GM23248 (cell line): ENCODE measurements at regions not wholly inside any gene's neighbourhood (a gene's known extent, or its start where the extent isn't known, plus 50 kb on each side); places are given as distances from the start of the nearest gene placed in this dataset.
"Not testable (repeated sequence)": the region's sequence is repeated elsewhere in the genome, so short reads cannot be mapped to it uniquely, and the experiment has no call there.

Experiments
- DNase-seq: peaks from one replicate; pipeline ENCODE4 v3.0.0-alpha.2; 2015
- H2AFZ ChIP-seq: fragments of 200-600 bp; sonication (generic); 2 replicates; pipeline ENCODE4 v1.6.1; 2016; ENCODE audit warnings: antibody characterized with exemption
- H3F3A ChIP-seq: fragments of 200-600 bp; sonication (generic); 2 replicates; pipeline ENCODE4 v1.6.1; 2016; ENCODE audit warnings: mild to moderate bottlenecking, antibody characterized with exemption, mixed run types; ENCODE audit not compliant: insufficient read depth
- H3K27ac ChIP-seq: fragments of 200-600 bp; sonication (generic); 2 replicates; pipeline ENCODE4 v1.5.1; 2016; ENCODE audit warnings: mild to moderate bottlenecking
- H3K27me3 ChIP-seq: fragments of 200-600 bp; sonication (generic); replicated peaks from 2 replicates; pipeline ENCODE4 v1.6.1; 2016; ENCODE audit warnings: mild to moderate bottlenecking; ENCODE audit not compliant: insufficient read depth
- H3K36me3 ChIP-seq: fragments of 200-600 bp; sonication (generic); 2 replicates; pipeline ENCODE4 v1.6.1; 2016; ENCODE audit warnings: low read depth, mild to moderate bottlenecking
- H3K4me1 ChIP-seq: fragments of 200-600 bp; sonication (generic); 2 replicates; pipeline ENCODE4 v1.6.1; 2016; ENCODE audit warnings: mild to moderate bottlenecking; ENCODE audit not compliant: insufficient read depth
- H3K4me2 ChIP-seq: fragments of 200-600 bp; sonication (generic); one replicate; pipeline ENCODE4 v1.6.1; 2016; ENCODE audit warnings: mild to moderate bottlenecking; ENCODE audit not compliant: unreplicated experiment
- H3K4me3 ChIP-seq: fragments of 200-600 bp; sonication (generic); 2 replicates; pipeline ENCODE4 v1.5.1; 2016; ENCODE audit warnings: mild to moderate bottlenecking
- H3K79me2 ChIP-seq: fragments of 200-600 bp; sonication (generic); 2 replicates; pipeline ENCODE4 v1.6.1; 2016; ENCODE audit warnings: mild to moderate bottlenecking; ENCODE audit not compliant: insufficient read depth
- H3K9ac ChIP-seq: fragments of 200-600 bp; sonication (generic); 2 replicates; pipeline ENCODE4 v1.6.1; 2016; ENCODE audit warnings: mild to moderate bottlenecking
- H3K9me2 ChIP-seq: fragments of 200-600 bp; sonication (generic); 2 replicates; pipeline ENCODE4 v1.6.1; 2016; ENCODE audit warnings: mixed run types, mild to moderate bottlenecking, moderate library complexity; ENCODE audit not compliant: insufficient read depth
- H3K9me3 ChIP-seq: fragments of 200-600 bp; sonication (generic); one replicate; pipeline ENCODE4 v1.6.1; 2017; ENCODE audit warnings: low read depth
- H4K20me1 ChIP-seq: fragments of 200-600 bp; sonication (generic); 2 replicates; pipeline ENCODE4 v1.6.0; 2016; ENCODE audit not compliant: insufficient read depth
- EZH2 ChIP-seq: fragments of 200-600 bp; sonication (generic); IDR thresholded peaks from 2 replicates; pipeline ENCODE4 v1.6.1; 2018; ENCODE audit warnings: antibody characterized with exemption, mild to moderate bottlenecking; ENCODE audit not compliant: insufficient read depth, poor library complexity, severe bottlenecking
- EZH2phosphoT487 ChIP-seq: fragments of 200-600 bp; sonication (generic); IDR thresholded peaks from 2 replicates; pipeline ENCODE4 v1.6.1; 2018; ENCODE audit warnings: antibody characterized with exemption, moderate library complexity, mild to moderate bottlenecking, low read depth; ENCODE audit not compliant: insufficient read depth
- WGBS, 2 experiments: methylation state at CpG; one replicate each; pipeline ENCODE4 v1.1.6; 2015 to 2017; ENCODE audit warnings: low lambda C conversion rate in 2 of 2, low coverage in 1 of 2; ENCODE audit errors: missing lambda C conversion rate in 2 of 2; 5-methylcytosine and 5-hydroxymethylcytosine counted together
- in situ Hi-C: fragments of 300-500 bp; cut with MboI; formaldehyde crosslinking; loops from 2 replicates; pipeline ENCODE4 v1.15.0; 2020

DNA sequence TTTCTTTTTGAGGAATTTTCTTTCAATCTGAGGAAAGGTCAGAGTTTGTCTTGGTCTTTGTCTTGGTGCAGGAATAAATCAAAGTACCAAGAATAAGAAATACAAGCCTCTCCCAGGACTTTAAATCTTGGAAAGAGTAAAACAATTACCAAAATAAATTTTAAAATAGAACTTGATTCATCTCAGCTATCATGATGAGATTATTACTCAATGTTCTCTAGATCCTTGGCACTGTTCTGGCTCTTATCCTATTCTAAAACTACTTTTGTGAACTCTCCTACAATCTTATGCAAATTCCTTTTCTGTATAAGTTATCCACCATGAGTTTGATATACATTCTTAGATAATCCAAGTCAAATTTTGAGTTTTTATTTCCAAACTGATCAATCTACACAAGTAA lies 464.3 kb downstream of the PPARGC1A start:
- H3K9me3 ChIP-seq: no peaks in the 10 kb centered on the region
- no peaks in the 10 kb centered on the region for H3K9me2 ChIP-seq
- no peak overlapping the region for H3K4me2 ChIP-seq
- H3F3A ChIP-seq: no peaks in the 10 kb centered on the region
- in situ Hi-C loops: no loop called here
- H3K4me1 ChIP-seq: no peaks in the 10 kb centered on the region
- H3K27ac ChIP-seq: no peak overlapping the region
- DNase-seq: no peak
- H3K36me3 ChIP-seq: no peaks in the 10 kb centered on the region
- TF ChIP-seq EZH2: no peak
- H3K4me3 ChIP-seq: no peak overlapping the region
- H3K27me3 ChIP-seq: no peaks in the 10 kb centered on the region
- no peak overlapping the region for H3K9ac ChIP-seq
- no peaks in the 10 kb centered on the region for H3K79me2 ChIP-seq
- H4K20me1 ChIP-seq: no peaks in the 10 kb centered on the region
- H2AFZ ChIP-seq: no peak overlapping the region

DNA sequence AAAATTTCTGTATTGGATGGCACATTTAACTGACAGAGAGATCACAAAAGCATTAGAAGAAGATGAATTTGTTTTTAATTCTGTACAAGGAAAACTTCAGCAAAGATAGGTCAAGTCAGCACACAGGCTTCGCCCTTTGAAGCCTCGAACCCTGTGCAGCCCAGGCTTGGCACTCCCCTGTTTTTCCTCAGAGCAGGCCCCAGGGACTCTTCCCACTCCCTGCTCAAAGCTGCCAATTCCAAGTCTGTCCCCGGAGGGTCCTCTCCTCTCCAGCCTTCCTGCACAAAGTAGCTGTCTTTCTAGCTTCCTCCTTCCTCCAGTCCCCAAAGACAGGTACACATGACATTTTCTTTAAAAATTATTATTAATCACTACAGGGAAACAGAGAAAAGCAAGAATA lies 466.3 kb downstream of the PPARGC1A start:
- Histone ChIP-seq H2AFZ (no peak overlapping the region), H3K27ac (no peak overlapping the region), H3K27me3 (no peaks in the 10 kb centered on the region), H4K20me1 (no peaks in the 10 kb centered on the region), H3K4me2 (no peak overlapping the region), H3K36me3 (no peaks in the 10 kb centered on the region), H3K79me2 (no peaks in the 10 kb centered on the region), H3K9ac (no peak overlapping the region), H3K9me2 (no peaks in the 10 kb centered on the region), H3K9me3 (no peaks in the 10 kb centered on the region), H3F3A (no peaks in the 10 kb centered on the region), H3K4me3 (no peak overlapping the region), H3K4me1 (no peaks in the 10 kb centered on the region)
- 11 to 21% methylated on average over 3 of the region's 3 CpGs for WGBS, 2 experiments
- TF ChIP-seq EZH2phosphoT487 (no peak), EZH2 (no peak)
- in situ Hi-C loops: no loop called here
- no peak for DNase-seq

DNA sequence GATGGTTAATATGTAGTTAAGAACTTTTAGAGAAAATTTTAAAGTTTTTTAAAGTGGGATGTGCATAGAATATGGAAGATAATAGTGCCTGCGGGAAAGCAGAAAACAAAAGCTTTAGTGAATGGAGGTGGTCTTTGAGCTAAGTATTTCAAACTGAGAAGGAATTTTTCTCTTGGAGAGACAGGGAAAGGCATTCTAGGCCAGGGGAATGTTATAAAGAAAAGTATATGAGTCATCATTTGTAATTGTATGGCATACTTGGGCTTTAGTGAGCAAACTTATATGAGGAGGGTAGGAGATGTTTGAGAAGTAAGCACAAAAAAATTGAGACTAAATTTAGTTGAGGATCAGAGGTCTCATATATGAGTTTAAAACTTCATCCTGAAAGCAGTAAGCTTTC lies 467.0 kb downstream of the PPARGC1A start:
- no peak overlapping the region for H3K27ac ChIP-seq
- H3F3A ChIP-seq: no peaks in the 10 kb centered on the region
- no peaks in the 10 kb centered on the region for H3K9me3 ChIP-seq
- in situ Hi-C loops: no loop called here
- WGBS, 2 experiments: 37 to 43% methylated on average over 1 of the region's 1 CpG
- no peaks in the 10 kb centered on the region for H3K4me1 ChIP-seq
- DNase-seq: no peak
- no peaks in the 10 kb centered on the region for H3K9me2 ChIP-seq
- no peaks in the 10 kb centered on the region for H3K27me3 ChIP-seq
- H3K79me2 ChIP-seq: no peaks in the 10 kb centered on the region
- H3K36me3 ChIP-seq: no peaks in the 10 kb centered on the region
- TF ChIP-seq EZH2 (no peak), EZH2phosphoT487 (no peak)
- H2AFZ ChIP-seq: no peak overlapping the region
- H4K20me1 ChIP-seq: no peaks in the 10 kb centered on the region
- H3K9ac ChIP-seq: no peak overlapping the region
- H3K4me2 ChIP-seq: no peak overlapping the region
- no peak overlapping the region for H3K4me3 ChIP-seq

DNA sequence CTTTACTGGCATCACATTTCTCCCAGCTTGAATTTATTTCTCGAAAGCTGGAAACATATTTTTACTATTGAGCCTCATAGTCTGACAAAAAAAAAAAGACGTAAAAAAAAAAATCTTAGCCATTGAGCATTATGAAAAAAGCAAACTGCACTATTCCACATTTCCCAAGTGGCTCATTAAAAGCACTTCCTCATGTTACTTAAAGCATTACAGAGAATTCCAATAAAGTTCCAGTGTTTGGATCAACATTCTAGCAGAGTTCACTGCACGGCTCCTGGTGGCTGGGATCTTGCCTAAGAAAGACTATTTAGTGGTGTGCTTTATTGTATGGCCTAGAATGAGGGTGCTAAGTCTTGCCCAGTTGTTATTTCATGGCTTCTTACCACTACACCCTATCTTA lies 476.2 kb downstream of the PPARGC1A start:
- Histone ChIP-seq H3K36me3 (no peaks in the 10 kb centered on the region), H3K9me3 (no peaks in the 10 kb centered on the region), H3K27ac (no peak overlapping the region), H3K9me2 (no peaks in the 10 kb centered on the region), H3K27me3 (no peaks in the 10 kb centered on the region), H4K20me1 (no peaks in the 10 kb centered on the region), H3K4me1 (no peaks in the 10 kb centered on the region), H3K9ac (no peak overlapping the region), H3K4me3 (no peak overlapping the region), H2AFZ (no peak overlapping the region), H3K79me2 (no peaks in the 10 kb centered on the region), H3F3A (no peaks in the 10 kb centered on the region), H3K4me2 (no peak overlapping the region)
- no peak for DNase-seq
- in situ Hi-C loops: no loop called here
- WGBS, 2 experiments: 2% methylated on average over 3 of the region's 3 CpGs
- TF ChIP-seq EZH2phosphoT487: no peak
- no peak for TF ChIP-seq EZH2

DNA sequence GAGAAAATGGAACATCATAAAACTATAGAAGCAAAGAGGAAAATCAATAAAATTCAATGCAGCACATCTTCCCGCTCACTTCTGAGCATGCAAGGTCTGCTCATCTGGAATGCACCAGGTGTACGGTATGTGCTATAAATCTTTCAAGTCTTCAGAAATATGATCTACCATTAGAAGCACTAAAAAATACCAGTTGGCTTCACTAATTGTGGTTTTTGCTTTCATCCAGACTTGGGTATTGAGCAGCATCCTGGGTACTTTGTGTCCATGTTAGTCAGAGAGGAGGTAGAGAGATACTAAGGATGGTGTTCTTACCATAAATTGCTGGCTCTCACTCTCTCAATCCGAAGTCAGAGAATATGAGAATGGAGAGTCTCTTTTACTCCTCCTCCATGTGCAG lies 477.1 kb downstream of the PPARGC1A start:
- Histone ChIP-seq H3K9me3 (no peaks in the 10 kb centered on the region), H3K36me3 (no peaks in the 10 kb centered on the region), H3K4me1 (no peaks in the 10 kb centered on the region), H3K4me3 (no peak overlapping the region), H3K79me2 (no peaks in the 10 kb centered on the region), H3K4me2 (no peak overlapping the region), H3K9ac (no peak overlapping the region), H3K27me3 (no peaks in the 10 kb centered on the region), H3F3A (no peaks in the 10 kb centered on the region), H2AFZ (no peak overlapping the region), H3K9me2 (no peaks in the 10 kb centered on the region), H3K27ac (no peak overlapping the region), H4K20me1 (no peaks in the 10 kb centered on the region)
- DNase-seq: no peak
- in situ Hi-C loops: no loop called here
- TF ChIP-seq EZH2phosphoT487: no peak
- TF ChIP-seq EZH2: no peak
- 41 to 42% methylated on average over 3 of the region's 3 CpGs for WGBS, 2 experiments

DNA sequence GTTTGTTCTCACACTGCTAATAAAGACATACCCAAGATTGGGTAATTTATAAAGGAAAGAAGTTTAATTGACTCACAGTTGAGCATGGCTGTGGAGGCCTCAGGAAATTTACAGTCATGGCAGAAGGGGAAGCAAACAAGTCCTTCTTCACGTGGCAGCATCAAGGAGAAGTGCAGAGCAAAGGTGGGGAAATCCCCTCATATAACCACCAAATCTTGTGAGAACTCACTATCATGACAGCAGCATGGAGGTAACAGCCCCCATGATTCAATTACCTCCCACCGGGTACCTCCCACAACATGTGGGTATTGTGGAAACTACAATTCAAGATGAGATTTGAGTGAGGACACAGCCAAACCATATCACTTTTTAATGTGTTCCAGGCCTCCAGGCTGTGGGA lies 480.9 kb downstream of the PPARGC1A start:
- H3K4me3 ChIP-seq, H3K4me1 ChIP-seq, H3K27me3 ChIP-seq, H2AFZ ChIP-seq, H4K20me1 ChIP-seq, H3K27ac ChIP-seq, DNase-seq, H3K36me3 ChIP-seq, H3K79me2 ChIP-seq, H3K9me2 ChIP-seq, in situ Hi-C loops, H3K9ac ChIP-seq, H3K9me3 ChIP-seq, H3K4me2 ChIP-seq, H3F3A ChIP-seq: not testable (repeated sequence)
- 36 to 45% methylated on average over 2 of the region's 2 CpGs for WGBS, 2 experiments
